BE2C (cell line): ENCODE measurements at regions not wholly inside any gene's neighbourhood (a gene's known extent, or its start where the extent isn't known, plus 50 kb on each side); places are given as distances from the start of the nearest gene placed in this dataset.

Experiments
- DNase-seq: peaks from one replicate; pipeline ENCODE4 v3.0.0-alpha.2; 2020
- H3K27me3 ChIP-seq: fragments of 250-450 bp; sonication (Bioruptor Pico); 2 replicates; pipeline ENCODE4 v1.5.1; 2020; ENCODE audit warnings: mild to moderate bottlenecking
- H3K36me3 ChIP-seq: fragments of 250-450 bp; sonication (Bioruptor Pico); 2 replicates; pipeline ENCODE4 v1.5.1; 2020; ENCODE audit warnings: mild to moderate bottlenecking
- H3K4me1 ChIP-seq: fragments of 250-450 bp; sonication (Bioruptor Pico); 2 replicates; pipeline ENCODE4 v1.5.1; 2020
- H3K4me3 ChIP-seq: 2 replicates; pipeline ENCODE4 v1.5.1; 2011; ENCODE audit warnings: low read depth, low read length
- H3K9me3 ChIP-seq: fragments of 250-450 bp; sonication (Bioruptor Pico); 2 replicates; pipeline ENCODE4 v1.5.1; 2020
- CTCF ChIP-seq: IDR thresholded peaks from 2 replicates; pipeline ENCODE4 v1.5.1; 2012; ENCODE audit warnings: mild to moderate bottlenecking, low read depth, low read length

GRCh38 chr3:182364723-182365650, 428.3 kb upstream of the ATP11B start:
- no peak for TF ChIP-seq CTCF
- Histone ChIP-seq H3K9me3 (no peaks in the 10 kb centered on the region), H3K4me3 (peak overlapping the region; percentile 34), H3K27me3 (0 out of 2 replicates have a peak, but pooled peaks cover 10% of the 10 kb centered on the region), H3K36me3 (no peaks in the 10 kb centered on the region), H3K4me1 (peaks cover 5% of the 10 kb centered on the region; the same call in 1 of the 2 replicates)
- peak; percentile 27 for DNase-seq

DNA sequence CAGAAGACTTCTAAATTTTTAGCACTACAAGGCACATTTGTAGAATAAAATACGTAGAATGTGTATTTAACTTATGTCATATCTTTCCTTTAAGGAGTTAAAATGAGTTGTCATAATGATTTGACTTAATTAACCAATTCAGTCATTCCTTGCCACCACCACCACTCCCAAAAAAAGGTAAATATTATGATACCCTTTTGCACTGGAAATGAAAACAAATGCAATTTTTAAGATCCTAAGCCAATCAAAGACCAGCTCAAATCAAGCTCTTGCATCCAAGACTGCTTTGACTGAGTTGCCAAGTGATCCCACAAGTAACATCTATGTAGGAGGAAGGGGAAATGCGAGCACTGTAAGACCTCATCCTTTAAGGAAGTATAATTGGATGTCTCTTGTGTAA, 426.6 kb upstream of the ATP11B start:
- peaks cover 5% of the 10 kb centered on the region; the same call in 1 of the 2 replicates for H3K4me1 ChIP-seq
- H3K27me3 ChIP-seq = 0 out of 2 replicates have a peak, but pooled peaks cover 10% of the 10 kb centered on the region
- no peak overlapping the region for H3K4me3 ChIP-seq
- no peaks in the 10 kb centered on the region for H3K9me3 ChIP-seq
- H3K36me3 ChIP-seq = no peaks in the 10 kb centered on the region
- DNase-seq = no peak
- TF ChIP-seq CTCF = no peak

GRCh38 chr3:182369861-182370260, 423.4 kb upstream of the ATP11B start:
- H3K27me3 ChIP-seq = 0 out of 2 replicates have a peak, but pooled peaks cover 7% of the 10 kb centered on the region
- no peak for TF ChIP-seq CTCF
- H3K4me3 ChIP-seq = no peak overlapping the region
- H3K4me1 ChIP-seq = peaks cover 2% of the 10 kb centered on the region; the same call in 1 of the 2 replicates
- DNase-seq = no peak
- no peaks in the 10 kb centered on the region for H3K9me3 ChIP-seq
- H3K36me3 ChIP-seq = no peaks in the 10 kb centered on the region

- DNase-seq = no peak
- Histone ChIP-seq H3K4me1 (no peaks in the 10 kb centered on the region), H3K36me3 (no peaks in the 10 kb centered on the region), H3K4me3 (no peak overlapping the region), H3K27me3 (no peaks in the 10 kb centered on the region), H3K9me3 (no peaks in the 10 kb centered on the region)
- TF ChIP-seq CTCF = no peak
Observed at GRCh38 chr3:182370949-182371348, 422.4 kb upstream of the ATP11B start.

- Histone ChIP-seq H3K36me3 (no peaks in the 10 kb centered on the region), H3K4me3 (no peak overlapping the region), H3K9me3 (no peaks in the 10 kb centered on the region), H3K27me3 (no peaks in the 10 kb centered on the region), H3K4me1 (no peaks in the 10 kb centered on the region)
- no peak for DNase-seq
- no peak for TF ChIP-seq CTCF
Observed at GRCh38 chr3:182375916-182376315, 417.4 kb upstream of the ATP11B start.
